HCT116 (cell line): ENCODE measurements at regions not wholly inside any gene's neighbourhood (a gene's known extent, or its start where the extent isn't known, plus 50 kb on each side); places are given as distances from the start of the nearest gene placed in this dataset.

Experiments
- ATAC-seq: fragments of 200-7000 bp; cut with Tn5 transposase; 2 replicates; pipeline ENCODE4 v1.9.1; 2020; ENCODE audit warnings: mild to moderate bottlenecking, moderate library complexity
- BruUV-seq: library from RNA; stranded (reverse); fragments of 400-500 nt; replicated peaks from 2 replicates; lab custom pipeline; 2021; lab: Mats Ljungman, UMichigan
- CTCF ChIA-PET: fragments of 300-600 bp; sonication (Branson Sonifier 250); formaldehyde crosslinking; loops from one replicate; lab custom pipeline; 2021; ENCODE audit warnings: antibody characterized with exemption; lab: Charles Lee
- POLR2A ChIA-PET: fragments of 300-600, 350-600 bp; sonication (Branson Sonifier 250); formaldehyde crosslinking; loops from one replicate; lab custom pipeline; 2021; ENCODE audit warnings: antibody characterized with exemption; lab: Charles Lee
- RAD21 ChIA-PET, 2 experiments: fragments of 300-600 bp; sonication (Branson Sonifier 250); formaldehyde crosslinking; loops; one replicate each; lab custom pipeline; 2023; ENCODE audit warnings: low total read pairs in 2 of 2; ENCODE audit not compliant: uncharacterized antibody in 2 of 2, unreplicated experiment in 2 of 2, low non-redundant PET in 1 of 2; lab: Charles Lee
- DNase-seq: peaks from one replicate; pipeline ENCODE4 v3.0.0-alpha.2; 2010; ENCODE audit warnings: low read depth, low spot score
- H2AFZ ChIP-seq: fragments of 200-600 bp; shearing (Covaris generic), sonication (generic); 2 replicates; pipeline ENCODE4 v1.6.1; 2017; ENCODE audit warnings: low read depth, mixed run types, mixed read lengths, antibody characterized with exemption, low read length; ENCODE audit not compliant: poor library complexity, severe bottlenecking
- H3K27ac ChIP-seq: 2 replicates; pipeline ENCODE4 v1.5.1; 2012; ENCODE audit warnings: low read depth, low read length
- H3K27me3 ChIP-seq: fragments of 200-600 bp; sonication (generic); 2 replicates; pipeline ENCODE4 v1.6.1; 2016; ENCODE audit warnings: mixed run types, low read length, mixed read lengths; ENCODE audit not compliant: insufficient read depth
- H3K36me3 ChIP-seq, 2 experiments: fragments of 200-500 bp in 1 of 2; fragments of 200-600 bp in 1 of 2; sonication (Bioruptor generic) in 1 of 2; sonication (generic) in 1 of 2; 2 replicates each; pipeline versions ENCODE4 v1.5.1 to v1.6.1; 2014 to 2016; ENCODE audit warnings: low read length in 2 of 2, inconsistent platforms in 1 of 2, mixed read lengths in 1 of 2, mixed run types in 1 of 2; ENCODE audit not compliant: insufficient read depth in 2 of 2, control insufficient read depth in 1 of 2
- H3K4me1 ChIP-seq, 2 experiments: fragments of 200-600 bp in 1 of 2; sonication (generic) in 1 of 2; 2 replicates each; pipeline versions ENCODE4 v1.5.1 to v1.6.1; 2012 to 2017; ENCODE audit warnings: low read length in 2 of 2, inconsistent platforms in 1 of 2, mild to moderate bottlenecking in 1 of 2, mixed read lengths in 1 of 2, mixed run types in 1 of 2, moderate library complexity in 1 of 2; ENCODE audit not compliant: insufficient read depth in 2 of 2, control insufficient read depth in 1 of 2
- H3K4me2 ChIP-seq: fragments of 200-600 bp; sonication (generic); 2 replicates; pipeline ENCODE4 v1.6.1; 2017; ENCODE audit warnings: mixed run types, low read length, mixed read lengths
- H3K4me3 ChIP-seq, 2 experiments: fragments of 200-600 bp in 1 of 2; sonication (generic) in 1 of 2; replicated peaks in 1 of 2; 2 replicates each; pipeline ENCODE4 v1.5.1; 2011 to 2016; ENCODE audit warnings: low read length in 2 of 2, control low read depth in 1 of 2, low read depth in 1 of 2, mild to moderate bottlenecking in 1 of 2, mixed read lengths in 1 of 2, mixed run types in 1 of 2
- H3K79me2 ChIP-seq: fragments of 200-600 bp; sonication (generic); 2 replicates; pipeline ENCODE4 v1.6.1; 2017; ENCODE audit warnings: mild to moderate bottlenecking, mixed run types, low read length, moderate library complexity, mixed read lengths; ENCODE audit not compliant: insufficient read depth
- H3K9ac ChIP-seq: fragments of 200-600 bp; sonication (generic); 2 replicates; pipeline ENCODE4 v1.6.1; 2016; ENCODE audit warnings: low read length, mixed read lengths
- H3K9me2 ChIP-seq: fragments of 200-600 bp; sonication (generic), shearing (Covaris generic); 2 replicates; pipeline ENCODE4 v1.6.1; 2017; ENCODE audit warnings: mixed run types, mild to moderate bottlenecking, moderate library complexity; ENCODE audit not compliant: insufficient read depth
- H3K9me3 ChIP-seq, 2 experiments: fragments of 200-500 bp in 1 of 2; fragments of 200-600 bp in 1 of 2; sonication (Bioruptor generic) in 1 of 2; sonication (generic) in 1 of 2; 2 replicates each; pipeline ENCODE4 v1.6.1; 2014 to 2017; ENCODE audit warnings: low read length in 2 of 2, mixed read lengths in 2 of 2, inconsistent platforms in 1 of 2, low read depth in 1 of 2, mild to moderate bottlenecking in 1 of 2, mixed run types in 1 of 2, moderate library complexity in 1 of 2; ENCODE audit not compliant: control insufficient read depth in 1 of 2, insufficient read depth in 1 of 2
- H4K20me1 ChIP-seq: fragments of 200-600 bp; sonication (generic), shearing (Covaris generic); 2 replicates; pipeline ENCODE4 v1.6.1; 2017; ENCODE audit warnings: mixed run types, mild to moderate bottlenecking, moderate library complexity; ENCODE audit not compliant: insufficient read depth
- ATF3 ChIP-seq: IDR thresholded peaks from 2 replicates; pipeline ENCODE4 v1.6.1; 2012
- CTCF ChIP-seq, 3 experiments: fragments of 200-600 bp in 1 of 3; sonication (generic) in 1 of 3; IDR thresholded peaks in 2 of 3; conservative IDR thresholded peaks in 1 of 3; 2 replicates each; pipeline ENCODE4 v1.5.1; 2012 to 2017; ENCODE audit warnings: low read depth in 2 of 3, low read length in 2 of 3, antibody characterized with exemption in 1 of 3, borderline replicate concordance in 1 of 3, control low read depth in 1 of 3, mild to moderate bottlenecking in 1 of 3, mixed read lengths in 1 of 3, mixed run types in 1 of 3, moderate library complexity in 1 of 3; ENCODE audit not compliant: insufficient read depth in 1 of 3
- EZH2 ChIP-seq: fragments of 200-600 bp; sonication (generic); IDR thresholded peaks from 2 replicates; pipeline ENCODE4 v1.6.1; 2017; ENCODE audit warnings: antibody characterized with exemption, mixed run types
- EZH2phosphoT487 ChIP-seq: fragments of 200-600 bp; IDR thresholded peaks from 2 replicates; pipeline ENCODE4 v1.6.1; 2018; ENCODE audit warnings: antibody characterized with exemption, borderline replicate concordance
- FOSL1 ChIP-seq: IDR thresholded peaks from 2 replicates; pipeline ENCODE4 v1.6.1; 2012; ENCODE audit warnings: low read depth
- MAX ChIP-seq: IDR thresholded peaks from 2 replicates; pipeline ENCODE4 v1.6.1; 2012
- REST ChIP-seq: IDR thresholded peaks from 2 replicates; pipeline ENCODE4 v1.6.1; 2012; ENCODE audit warnings: low read depth
- SIN3A ChIP-seq: IDR thresholded peaks from 2 replicates; pipeline ENCODE4 v1.6.1; 2012; ENCODE audit warnings: low read depth
- TCF7L2 ChIP-seq: IDR thresholded peaks from 2 replicates; pipeline ENCODE4 v1.7.0; 2011; ENCODE audit warnings: borderline replicate concordance, inconsistent platforms; ENCODE audit not compliant: insufficient read depth, insufficient read length; ENCODE audit errors: extremely low read depth
- ZFX ChIP-seq: fragments of 450-650 bp; IDR thresholded peaks from 2 replicates; pipeline ENCODE4 v1.6.1; 2017
- intact Hi-C: fragments of 100-400 bp; cut with micrococcal nuclease; formaldehyde crosslinking; loops from 2 replicates; pipeline ENCODE4 v1.10.0; 2022

GRCh38 chr2:128541448-128541847 lies 222.8 kb upstream of the HS6ST1 start:
- no peak overlapping the region for H2AFZ ChIP-seq
- no peaks in the 10 kb centered on the region for H3K79me2 ChIP-seq
- ChIA-PET RAD21 (no interaction called here), CTCF (no interaction called here), POLR2A (no interaction called here)
- no peaks in the 10 kb centered on the region for H3K27me3 ChIP-seq
- no peaks in the 10 kb centered on the region for H3K9me2 ChIP-seq
- DNase-seq (no peak), ATAC-seq (no peak)
- H3K36me3 ChIP-seq, result no peaks in the 10 kb centered on the region
- BruUV-seq, result no TSS peak
- H3K9me3 ChIP-seq, result no peaks in the 10 kb centered on the region
- H3K27ac ChIP-seq, result no peak overlapping the region
- peaks cover 12 to 17% of the 10 kb centered on the region in 2 experiments; a peak in 3 of 4 replicates for H3K4me1 ChIP-seq
- no peak overlapping the region for H3K9ac ChIP-seq
- H3K4me3 ChIP-seq, result no peak overlapping the region
- intact Hi-C loops, result no loop called here
- no peak overlapping the region for H3K4me2 ChIP-seq
- no peaks in the 10 kb centered on the region for H4K20me1 ChIP-seq
- TF ChIP-seq MAX, result no peak
- TF ChIP-seq, all 23 proteins: peak for 0

- Histone ChIP-seq H3K9ac (no peak overlapping the region), H3K9me2 (no peaks in the 10 kb centered on the region), H3K9me3 (no peaks in the 10 kb centered on the region), H3K36me3 (no peaks in the 10 kb centered on the region), H3K27me3 (no peaks in the 10 kb centered on the region), H3K27ac (no peak overlapping the region), H2AFZ (no peak overlapping the region), H4K20me1 (no peaks in the 10 kb centered on the region), H3K79me2 (no peaks in the 10 kb centered on the region), H3K4me2 (no peak overlapping the region), H3K4me1 (peaks cover 0 to 1% of the 10 kb centered on the region in 2 experiments; a peak in 2 of 4 replicates), H3K4me3 (no peak overlapping the region)
- TF ChIP-seq FOSL1 (no peak), EZH2 (no peak), ATF3 (no peak), CTCF (IDR thresholded peaks at IDR 0.05 in 2 of 3, conservative IDR thresholded peaks at IDR 0.05 in 1 of 3; ENCODE audit: borderline replicate concordance in 1 of 3, insufficient read depth in 1 of 3, low read depth in 2 of 3, low read length in 2 of 3) (no peak), SIN3A (no peak), REST (no peak), MAX (no peak), ZFX (no peak), EZH2phosphoT487 (no peak), TCF7L2 (no peak)
- no TSS peak for BruUV-seq
- CTCF ChIA-PET, result no interaction called here
- RAD21 ChIA-PET, result no interaction called here
- intact Hi-C loops, result no loop called here
- POLR2A ChIA-PET, result no interaction called here
- ATAC-seq, result no peak
- DNase-seq, result no peak
These were observed 224.4 kb upstream of the HS6ST1 start for GRCh38 chr2:128543036-128543435.
